Tibial nerve (tissue), 4 donors: ENCODE measurements at regions not wholly inside any gene's neighbourhood (a gene's known extent, or its start where the extent isn't known, plus 50 kb on each side); places are given as distances from the start of the nearest gene placed in this dataset.

Experiments
- DNase-seq, 2 donors: peaks; one replicate each; pipeline ENCODE4 v3.0.0-alpha.2; 2019; ENCODE audit warnings: low spot score in 2 of 2
- H3K27ac ChIP-seq, 4 donors: fragments of 200-600 bp; sonication (generic) in 3 of 4; one replicate each; pipeline ENCODE4 v1.5.1; 2017 to 2019; ENCODE audit warnings: mild to moderate bottlenecking in 1 of 4
- H3K27me3 ChIP-seq, 2 donors: fragments of 200-600 bp; sonication (generic) in 1 of 2; one replicate each; pipeline versions ENCODE4 v1.5.1 to v1.6.0; 2017 to 2019
- H3K36me3 ChIP-seq, 3 donors: fragments of 200-600 bp; sonication (generic); one replicate each; pipeline ENCODE4 v1.5.1; 2018 to 2019
- H3K4me1 ChIP-seq, 4 donors: fragments of 200-600 bp; sonication (generic) in 3 of 4; one replicate each; pipeline ENCODE4 v1.5.1; 2017 to 2019
- H3K4me3 ChIP-seq, 4 donors: fragments of 200-600 bp; sonication (generic) in 3 of 4; one replicate each; pipeline ENCODE4 v1.5.1; 2017 to 2019; ENCODE audit warnings: mild to moderate bottlenecking in 1 of 4, moderate library complexity in 1 of 4
- H3K9me3 ChIP-seq, 4 donors: fragments of 200-600 bp; sonication (generic) in 3 of 4; one replicate each; pipeline ENCODE4 v1.5.1; 2017 to 2019
- CTCF ChIP-seq, 5 experiments: fragments of 200-600 bp in 3 of 5; fragments of 450-650 bp in 2 of 5; sonication (generic) in 3 of 5; IDR thresholded peaks; one replicate each; pipeline ENCODE4 v1.5.1; 2016 to 2019; ENCODE audit warnings: antibody characterized with exemption in 5 of 5, mild to moderate bottlenecking in 3 of 5, moderate library complexity in 2 of 5
- EP300 ChIP-seq, 2 donors: sonication (generic); formaldehyde crosslinking; IDR thresholded peaks; one replicate each; pipeline ENCODE4 v1.6.1; 2017; ENCODE audit warnings: antibody characterized with exemption in 2 of 2, mild to moderate bottlenecking in 1 of 2
- POLR2A ChIP-seq, 2 donors: fragments of 450-650 bp; IDR thresholded peaks; one replicate each; pipeline ENCODE4 v1.6.1; 2017; ENCODE audit warnings: antibody characterized with exemption in 2 of 2, mild to moderate bottlenecking in 2 of 2, moderate library complexity in 2 of 2
- WGBS, 2 donors: methylation state at CpG; one replicate each; pipeline ENCODE4 v1.1.5; 2018; 5-methylcytosine and 5-hydroxymethylcytosine counted together

GRCh38 chr17:71938340-71939010 is 182.3 kb upstream of the SOX9 start:
- H3K4me3 ChIP-seq = no peak overlapping the region
- TF ChIP-seq CTCF (IDR thresholded peaks at IDR 0.05) = no peak
- no peak for TF ChIP-seq EP300 (IDR thresholded peaks at IDR 0.05)
- no peak for TF ChIP-seq POLR2A (IDR thresholded peaks at IDR 0.05)
- H3K36me3 ChIP-seq = no peaks in the 10 kb centered on the region
- H3K27me3 ChIP-seq = no peaks in the 10 kb centered on the region
- no peaks in the 10 kb centered on the region for H3K4me1 ChIP-seq
- DNase-seq = no peak
- H3K27ac ChIP-seq = no peak overlapping the region
- 64 to 77% methylated on average over 9 of the region's 9 CpGs for WGBS, 2 donors
- no peaks in the 10 kb centered on the region for H3K9me3 ChIP-seq

- no peaks in the 10 kb centered on the region for H3K27me3 ChIP-seq
- 68 to 75% methylated on average over 2 of the region's 2 CpGs for WGBS, 2 donors
Observed at GRCh38 chr17:71941920-71942319, 178.9 kb upstream of the SOX9 start.

GRCh38 chr17:71942626-71943025 is 178.2 kb upstream of the SOX9 start:
- Histone ChIP-seq H3K4me3 (no peak overlapping the region), H3K36me3 (no peaks in the 10 kb centered on the region), H3K4me1 (no peaks in the 10 kb centered on the region), H3K9me3 (no peaks in the 10 kb centered on the region), H3K27me3 (no peaks in the 10 kb centered on the region), H3K27ac (no peak overlapping the region)
- TF ChIP-seq POLR2A (IDR thresholded peaks at IDR 0.05) = no peak
- DNase-seq = peak in 1 of 2 donors; percentile 10
- WGBS, 2 donors = 31 to 41% methylated on average over 3 of the region's 3 CpGs

More at GRCh38 chr17:71941920-71942319, 178.9 kb upstream of the SOX9 start:
- DNase-seq = no peak
- Histone ChIP-seq H3K27ac (no peak overlapping the region), H3K36me3 (no peaks in the 10 kb centered on the region), H3K4me3 (no peak overlapping the region), H3K9me3 (no peaks in the 10 kb centered on the region), H3K4me1 (no peaks in the 10 kb centered on the region)
- no peak for TF ChIP-seq EP300 (IDR thresholded peaks at IDR 0.05)
- no peak for TF ChIP-seq CTCF (IDR thresholded peaks at IDR 0.05)
- TF ChIP-seq POLR2A (IDR thresholded peaks at IDR 0.05) = no peak

- TF ChIP-seq EP300 (IDR thresholded peaks at IDR 0.05) = no peak
- no peak for TF ChIP-seq CTCF (IDR thresholded peaks at IDR 0.05)
- no peak for TF ChIP-seq POLR2A (IDR thresholded peaks at IDR 0.05)
- DNase-seq = no peak
- Histone ChIP-seq H3K9me3 (no peaks in the 10 kb centered on the region), H3K36me3 (no peaks in the 10 kb centered on the region), H3K27me3 (no peaks in the 10 kb centered on the region), H3K27ac (no peak overlapping the region), H3K4me3 (no peak overlapping the region), H3K4me1 (no peaks in the 10 kb centered on the region)
- WGBS, 2 donors = 91 to 92% methylated on average over 4 of the region's 4 CpGs
Observed at GRCh38 chr17:71948703-71949422, 172.0 kb upstream of the SOX9 start.

- Histone ChIP-seq H3K27ac (no peak overlapping the region), H3K36me3 (no peaks in the 10 kb centered on the region), H3K9me3 (no peaks in the 10 kb centered on the region), H3K4me1 (no peaks in the 10 kb centered on the region), H3K4me3 (no peak overlapping the region), H3K27me3 (no peaks in the 10 kb centered on the region)
- DNase-seq = no peak
- 81 to 89% methylated on average over 2 of the region's 2 CpGs for WGBS, 2 donors
- TF ChIP-seq CTCF (IDR thresholded peaks at IDR 0.05) = peak in 1 of 5 experiments; percentile 32
- no peak for TF ChIP-seq POLR2A (IDR thresholded peaks at IDR 0.05)
- TF ChIP-seq EP300 (IDR thresholded peaks at IDR 0.05) = no peak
Observed at GRCh38 chr17:71959154-71959553, 161.7 kb upstream of the SOX9 start.
